ENCODE measurements at regions not wholly inside any gene's neighbourhood (a gene's known extent, or its start where the extent isn't known, plus 50 kb on each side); places are given as distances from the start of the nearest gene placed in this dataset.

- TF ChIP-seq CTCF (conservative IDR thresholded peaks at IDR 0.05 in 1 of 2, IDR thresholded peaks at IDR 0.05 in 1 of 2; ENCODE audit: low read depth in 1 of 2, low read length in 2 of 2) (no peak), EZH2 (IDR thresholded peaks at IDR 0.05; ENCODE audit: low read length, missing control alignments) (no peak)
These were observed 63.4 kb upstream of the GPC1 start for GRCh38 chr2:240372101-240372500.
